Left ventricle myocardium inferior (tissue), 1 donor: ENCODE measurements at regions not wholly inside any gene's neighbourhood (a gene's known extent, or its start where the extent isn't known, plus 50 kb on each side); places are given as distances from the start of the nearest gene placed in this dataset.
A peak's percentile ranks its signal among the peaks of the same experiment; 100 is the strongest.

Source experiments
- DNase-seq: peaks from one replicate; pipeline ENCODE4 v3.0.0-alpha.2; 2020
- H3K27ac ChIP-seq: fragments of 200-600 bp; replicated peaks from 2 replicates; pipeline ENCODE4 v1.8.0; 2021
- H3K27me3 ChIP-seq: fragments of 200-600 bp; 2 replicates; pipeline ENCODE4 v1.8.0; 2021; ENCODE audit warnings: low read depth
- H3K36me3 ChIP-seq: fragments of 200-600 bp; 2 replicates; pipeline ENCODE4 v1.8.0; 2021
- H3K4me1 ChIP-seq: fragments of 200-600 bp; 2 replicates; pipeline ENCODE4 v1.8.0; 2021
- H3K4me3 ChIP-seq: fragments of 200-600 bp; 2 replicates; pipeline ENCODE4 v1.8.0; 2021; ENCODE audit warnings: mild to moderate bottlenecking, moderate library complexity
- H3K9me3 ChIP-seq: fragments of 200-600 bp; replicated peaks from 2 replicates; pipeline ENCODE4 v1.8.0; 2021
- CTCF ChIP-seq: fragments of 200-600 bp; IDR thresholded peaks from 2 replicates; pipeline ENCODE4 v1.8.0; 2021; ENCODE audit warnings: antibody characterized with exemption, mild to moderate bottlenecking, borderline replicate concordance
- intact Hi-C: fragments of 100-400 bp; cut with micrococcal nuclease; formaldehyde crosslinking; loops from one replicate; pipeline ENCODE4 v1.11.0; 2022
- donor health status: DM: no; HTN: yes; CAD: no; lungs with severe emphysema.

GRCh38 chr16:14333361-14333760 is 262.2 kb downstream of the MRTFB start:
- TF ChIP-seq CTCF = no peak
- Histone ChIP-seq H3K36me3 (peaks cover 2% of the 10 kb centered on the region), H3K4me1 (no peaks in the 10 kb centered on the region), H3K4me3 (no peak overlapping the region), H3K27me3 (no peaks in the 10 kb centered on the region), H3K27ac (no peak overlapping the region), H3K9me3 (no peaks in the 10 kb centered on the region)
- intact Hi-C loops = no loop called here
- no peak for DNase-seq

GRCh38 chr16:14331020-14331419 is 259.9 kb downstream of the MRTFB start:
- DNase-seq = no peak

GRCh38 chr16:14329727-14330350 is 258.7 kb downstream of the MRTFB start:
- Histone ChIP-seq H3K9me3 (no peaks in the 10 kb centered on the region), H3K4me3 (no peak overlapping the region), H3K27ac (no peak overlapping the region), H3K27me3 (no peaks in the 10 kb centered on the region), H3K36me3 (peaks cover 6% of the 10 kb centered on the region), H3K4me1 (peaks cover 22% of the 10 kb centered on the region)
- no peak for TF ChIP-seq CTCF
- intact Hi-C loops = no loop called here
- DNase-seq = no peak

More at GRCh38 chr16:14331020-14331419, 259.9 kb downstream of the MRTFB start:
- Histone ChIP-seq H3K4me1 (peaks cover 11% of the 10 kb centered on the region), H3K36me3 (peaks cover 6% of the 10 kb centered on the region), H3K27me3 (no peaks in the 10 kb centered on the region), H3K9me3 (no peaks in the 10 kb centered on the region), H3K4me3 (no peak overlapping the region), H3K27ac (no peak overlapping the region)
- TF ChIP-seq CTCF = no peak
- intact Hi-C loops = no loop called here

- TF ChIP-seq CTCF = no peak
- H3K36me3 ChIP-seq = peaks cover 6% of the 10 kb centered on the region
- H3K9me3 ChIP-seq = no peaks in the 10 kb centered on the region
- H3K4me3 ChIP-seq = no peak overlapping the region
- peak overlapping the region; percentile 64 for H3K27ac ChIP-seq
- intact Hi-C loops = no loop called here
- no peak for DNase-seq
- peaks cover 32% of the 10 kb centered on the region for H3K4me1 ChIP-seq
- H3K27me3 ChIP-seq = no peaks in the 10 kb centered on the region
Observed at GRCh38 chr16:14325502-14326401, 254.6 kb downstream of the MRTFB start.

- no peak for TF ChIP-seq CTCF
- no peaks in the 10 kb centered on the region for H3K9me3 ChIP-seq
- no peak overlapping the region for H3K4me3 ChIP-seq
- peaks cover 44% of the 10 kb centered on the region for H3K4me1 ChIP-seq
- no peak for DNase-seq
- peak overlapping the region; percentile 64 for H3K27ac ChIP-seq
- intact Hi-C loops = no loop called here
- H3K27me3 ChIP-seq = no peaks in the 10 kb centered on the region
- H3K36me3 ChIP-seq = peaks cover 6% of the 10 kb centered on the region
Observed at GRCh38 chr16:14324581-14324980, 253.5 kb downstream of the MRTFB start.
